A172 (cell line): ENCODE measurements at regions not wholly inside any gene's neighbourhood (a gene's known extent, or its start where the extent isn't known, plus 50 kb on each side); places are given as distances from the start of the nearest gene placed in this dataset.
A peak's percentile ranks its signal among the peaks of the same experiment; 100 is the strongest.
"Not testable (repeated sequence)": the region's sequence is repeated elsewhere in the genome, so short reads cannot be mapped to it uniquely, and the experiment has no call there.

Source experiments
- DNase-seq: peaks from one replicate; pipeline ENCODE4 v3.0.0-alpha.2; 2015; ENCODE audit warnings: low spot score

GRCh38 chr13:94816256-94816655, 103.9 kb upstream of the SOX21 start:
- DNase-seq, result no peak

GRCh38 chr13:94813920-94814475, 101.7 kb upstream of the SOX21 start:
- DNase-seq, result no peak

GRCh38 chr13:94811753-94812152, 99.4 kb upstream of the SOX21 start:
- DNase-seq, result no peak

GRCh38 chr13:94800423-94800822, 88.1 kb upstream of the SOX21 start:
- no peak for DNase-seq

GRCh38 chr13:94799299-94799698, 87.0 kb upstream of the SOX21 start:
- DNase-seq, result no peak

GRCh38 chr13:94798738-94799137, 86.4 kb upstream of the SOX21 start:
- no peak for DNase-seq

GRCh38 chr13:94795292-94795691, 82.9 kb upstream of the SOX21 start:
- no peak for DNase-seq

GRCh38 chr13:94786246-94786645, 73.9 kb upstream of the SOX21 start:
- not testable (repeated sequence) for DNase-seq

- no peak for DNase-seq
Observed at GRCh38 chr13:94784066-94784465, 71.7 kb upstream of the SOX21 start.

- no peak for DNase-seq
Observed at GRCh38 chr13:94783489-94783888, 71.1 kb upstream of the SOX21 start.

- no peak for DNase-seq
Observed at GRCh38 chr13:94780421-94780820, 68.1 kb upstream of the SOX21 start.

GRCh38 chr13:94778986-94779385, 66.6 kb upstream of the SOX21 start:
- no peak for DNase-seq

GRCh38 chr13:94778585-94778984, 66.2 kb upstream of the SOX21 start:
- no peak for DNase-seq

- DNase-seq, result no peak
Observed at GRCh38 chr13:94776956-94777355, 64.6 kb upstream of the SOX21 start.

GRCh38 chr13:94776300-94776699, 64.0 kb upstream of the SOX21 start:
- no peak for DNase-seq

GRCh38 chr13:94765814-94766213, 53.5 kb upstream of the SOX21 start:
- no peak for DNase-seq

GRCh38 chr13:94764576-94765321, 52.4 kb upstream of the SOX21 start:
- peak; percentile 60 for DNase-seq
